BE2C (cell line): ENCODE measurements at regions not wholly inside any gene's neighbourhood (a gene's known extent, or its start where the extent isn't known, plus 50 kb on each side); places are given as distances from the start of the nearest gene placed in this dataset.

Experiments used
- DNase-seq: peaks from one replicate; pipeline ENCODE4 v3.0.0-alpha.2; 2020
- H3K27me3 ChIP-seq: fragments of 250-450 bp; sonication (Bioruptor Pico); 2 replicates; pipeline ENCODE4 v1.5.1; 2020; ENCODE audit warnings: mild to moderate bottlenecking
- H3K36me3 ChIP-seq: fragments of 250-450 bp; sonication (Bioruptor Pico); 2 replicates; pipeline ENCODE4 v1.5.1; 2020; ENCODE audit warnings: mild to moderate bottlenecking
- H3K4me1 ChIP-seq: fragments of 250-450 bp; sonication (Bioruptor Pico); 2 replicates; pipeline ENCODE4 v1.5.1; 2020
- H3K4me3 ChIP-seq: 2 replicates; pipeline ENCODE4 v1.5.1; 2011; ENCODE audit warnings: low read depth, low read length
- H3K9me3 ChIP-seq: fragments of 250-450 bp; sonication (Bioruptor Pico); 2 replicates; pipeline ENCODE4 v1.5.1; 2020
- TF ChIP-seq, protein P1 (sequence below): IDR thresholded peaks from 2 replicates; pipeline ENCODE4 v1.5.1; 2012; ENCODE audit warnings: mild to moderate bottlenecking, low read depth, low read length

DNA sequence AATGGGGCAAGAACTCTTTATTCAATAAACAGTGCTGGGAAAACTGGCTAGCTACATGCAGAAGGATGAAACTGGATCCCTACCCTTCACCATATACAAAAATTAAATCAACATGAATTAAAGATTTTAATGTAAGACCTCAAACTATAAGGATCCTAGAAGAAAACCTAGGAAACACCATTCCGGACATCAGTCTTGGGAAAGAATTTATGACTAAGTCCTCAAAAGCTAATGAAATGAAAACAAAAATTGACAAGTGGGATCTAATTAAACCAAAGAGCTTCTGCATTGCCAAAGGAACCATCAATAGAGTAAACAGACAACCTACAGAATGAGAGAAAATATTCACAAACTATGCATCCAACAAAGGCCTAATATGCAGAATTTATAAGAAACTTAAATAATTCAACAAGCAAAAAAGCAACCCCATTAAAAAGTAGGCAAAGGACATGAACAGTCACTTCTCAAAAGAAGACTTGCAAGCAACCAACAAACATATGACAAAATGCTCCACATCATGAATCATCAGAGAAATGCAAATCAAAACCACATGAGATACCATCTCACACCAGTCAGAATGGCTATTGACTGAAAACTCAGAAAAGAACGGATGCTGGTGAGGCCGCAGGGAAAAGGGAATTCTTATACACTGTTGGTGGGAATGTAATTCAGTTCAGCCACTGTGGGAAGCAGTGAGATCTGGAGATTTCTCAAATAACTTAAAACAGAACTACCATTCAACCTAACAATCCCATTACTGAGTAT lies 104.3 kb upstream of the MAP3K1 start:
- TF ChIP-seq, protein P1, sequence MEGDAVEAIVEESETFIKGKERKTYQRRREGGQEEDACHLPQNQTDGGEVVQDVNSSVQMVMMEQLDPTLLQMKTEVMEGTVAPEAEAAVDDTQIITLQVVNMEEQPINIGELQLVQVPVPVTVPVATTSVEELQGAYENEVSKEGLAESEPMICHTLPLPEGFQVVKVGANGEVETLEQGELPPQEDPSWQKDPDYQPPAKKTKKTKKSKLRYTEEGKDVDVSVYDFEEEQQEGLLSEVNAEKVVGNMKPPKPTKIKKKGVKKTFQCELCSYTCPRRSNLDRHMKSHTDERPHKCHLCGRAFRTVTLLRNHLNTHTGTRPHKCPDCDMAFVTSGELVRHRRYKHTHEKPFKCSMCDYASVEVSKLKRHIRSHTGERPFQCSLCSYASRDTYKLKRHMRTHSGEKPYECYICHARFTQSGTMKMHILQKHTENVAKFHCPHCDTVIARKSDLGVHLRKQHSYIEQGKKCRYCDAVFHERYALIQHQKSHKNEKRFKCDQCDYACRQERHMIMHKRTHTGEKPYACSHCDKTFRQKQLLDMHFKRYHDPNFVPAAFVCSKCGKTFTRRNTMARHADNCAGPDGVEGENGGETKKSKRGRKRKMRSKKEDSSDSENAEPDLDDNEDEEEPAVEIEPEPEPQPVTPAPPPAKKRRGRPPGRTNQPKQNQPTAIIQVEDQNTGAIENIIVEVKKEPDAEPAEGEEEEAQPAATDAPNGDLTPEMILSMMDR: no peak

DNA sequence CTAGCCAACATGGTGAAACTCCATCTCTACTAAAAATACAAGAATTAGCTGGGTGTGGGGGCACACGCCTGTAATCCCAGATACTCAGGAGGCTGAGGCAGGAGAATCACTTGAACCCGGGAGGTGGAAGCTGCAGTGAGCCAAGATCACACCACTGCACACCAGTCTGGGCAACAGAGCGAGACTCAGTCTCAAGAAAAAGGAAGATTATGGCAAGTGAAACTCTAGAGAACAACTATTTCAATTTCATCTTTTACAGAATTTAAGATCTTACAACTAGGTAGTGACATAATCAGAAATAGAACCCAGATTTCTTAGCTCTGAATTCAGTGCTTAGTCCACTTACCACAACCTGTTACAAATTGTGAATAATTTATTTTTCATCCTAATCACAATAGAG lies 108.8 kb upstream of the MAP3K1 start:
- DNase-seq: no peak
- Histone ChIP-seq H3K4me3 (no peak overlapping the region), H3K9me3 (0 out of 2 replicates have a peak, but pooled peaks cover 2% of the 10 kb centered on the region), H3K36me3 (no peaks in the 10 kb centered on the region), H3K4me1 (peaks cover 7% of the 10 kb centered on the region), H3K27me3 (no peaks in the 10 kb centered on the region)
- TF ChIP-seq, protein P1: no peak

More for the DNA sequence above, 104.3 kb upstream of the MAP3K1 start:
- no peak for DNase-seq
- Histone ChIP-seq H3K4me3 (no peak overlapping the region), H3K4me1 (peaks cover 36% of the 10 kb centered on the region), H3K9me3 (0 out of 2 replicates have a peak, but pooled peaks cover 2% of the 10 kb centered on the region), H3K36me3 (no peaks in the 10 kb centered on the region), H3K27me3 (no peaks in the 10 kb centered on the region)

DNA sequence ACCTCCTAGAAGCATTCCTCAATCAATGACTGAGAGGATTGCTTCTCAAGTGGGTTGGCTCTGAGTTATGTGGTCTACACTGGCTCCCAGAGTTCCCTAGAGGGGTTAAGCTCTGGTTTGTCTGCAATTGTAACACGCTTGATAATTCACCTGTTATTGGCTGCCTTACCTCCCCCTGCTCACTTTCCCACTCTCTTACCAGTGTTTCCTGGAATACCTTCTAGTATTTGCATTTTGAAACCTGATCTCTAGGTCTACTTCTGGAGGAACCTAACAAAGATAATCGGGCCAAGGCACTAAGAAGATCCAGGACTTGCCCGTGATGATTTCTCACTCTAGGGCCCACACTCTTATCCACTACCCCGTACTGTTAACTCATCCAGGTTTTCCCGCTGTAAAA lies 110.1 kb upstream of the MAP3K1 start:
- no peak for DNase-seq
- Histone ChIP-seq H3K27me3 (no peaks in the 10 kb centered on the region), H3K4me1 (no peaks in the 10 kb centered on the region), H3K36me3 (no peaks in the 10 kb centered on the region), H3K4me3 (no peak overlapping the region), H3K9me3 (no peaks in the 10 kb centered on the region)
- TF ChIP-seq, protein P1: no peak

DNA sequence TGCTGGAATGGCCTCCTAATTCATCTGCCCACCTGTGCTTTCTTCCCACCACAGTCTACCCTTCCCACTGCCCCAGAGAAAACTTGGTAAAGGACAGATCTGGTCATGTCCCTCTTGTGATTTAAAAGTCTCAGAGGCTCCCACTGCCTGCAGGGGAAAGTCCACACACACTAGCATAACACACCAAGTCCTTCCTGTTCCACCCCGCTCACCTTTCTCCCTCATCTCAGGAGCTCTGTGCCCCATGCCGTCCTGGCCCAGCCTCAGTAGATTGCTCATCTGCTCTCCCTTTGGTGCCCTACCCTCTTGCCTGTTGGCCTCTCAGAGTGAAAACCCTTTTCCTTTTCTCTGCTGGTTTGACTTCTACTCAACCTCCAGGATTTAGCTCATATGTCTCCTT lies 111.4 kb upstream of the MAP3K1 start:
- TF ChIP-seq, protein P1: no peak
- Histone ChIP-seq H3K36me3 (no peaks in the 10 kb centered on the region), H3K9me3 (no peaks in the 10 kb centered on the region), H3K27me3 (no peaks in the 10 kb centered on the region), H3K4me1 (no peaks in the 10 kb centered on the region; the same call in 1 of the 2 replicates), H3K4me3 (no peak overlapping the region)
- no peak for DNase-seq

DNA sequence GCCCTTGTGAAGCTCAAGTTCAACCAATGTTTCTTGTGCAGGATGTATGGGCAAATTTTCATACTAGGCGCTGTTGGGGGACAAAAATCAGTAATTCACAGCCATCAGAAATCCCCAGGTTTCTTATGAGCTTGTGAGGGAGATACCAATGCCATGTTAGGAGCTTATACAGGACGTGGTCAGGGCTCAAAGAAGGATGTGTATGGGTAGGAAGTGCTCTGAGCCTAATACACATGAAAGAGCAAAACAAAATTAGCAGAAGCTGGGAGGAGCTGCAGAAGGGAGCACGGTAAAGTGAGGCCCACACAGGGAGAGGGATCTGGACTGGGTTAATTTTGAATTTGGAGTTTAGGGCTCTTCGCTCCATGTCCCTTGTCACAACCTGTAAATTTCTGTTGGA lies 114.6 kb upstream of the MAP3K1 start:
- H3K4me3 ChIP-seq: no peak overlapping the region
- H3K4me1 ChIP-seq: no peaks in the 10 kb centered on the region; the same call in none of the 2 replicates
- TF ChIP-seq, protein P1: no peak
- no peaks in the 10 kb centered on the region for H3K9me3 ChIP-seq
- H3K27me3 ChIP-seq: no peaks in the 10 kb centered on the region
- DNase-seq: no peak
- H3K36me3 ChIP-seq: no peaks in the 10 kb centered on the region

DNA sequence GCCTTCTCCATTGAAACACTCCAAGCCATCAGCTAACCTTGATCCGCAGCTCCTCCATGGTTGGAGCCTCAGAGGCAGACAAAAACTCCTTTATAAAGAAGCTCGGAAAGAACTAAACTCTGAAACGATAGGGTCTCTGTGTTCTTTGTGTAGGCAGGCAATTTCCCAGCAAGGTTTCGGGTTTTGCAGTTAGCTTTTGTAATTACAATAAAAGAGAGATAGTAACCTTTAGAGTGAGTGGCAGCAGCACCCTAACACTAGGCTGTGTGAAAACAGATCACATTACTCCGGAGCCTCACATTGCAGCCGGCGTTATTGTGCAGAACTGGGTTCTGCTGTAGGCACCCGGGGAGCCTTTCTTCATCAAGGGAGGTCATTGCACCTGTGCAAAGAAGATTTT lies 115.8 kb upstream of the MAP3K1 start:
- TF ChIP-seq, protein P1: no peak
- H3K4me3 ChIP-seq: no peak overlapping the region
- H3K4me1 ChIP-seq: no peaks in the 10 kb centered on the region; the same call in none of the 2 replicates
- no peaks in the 10 kb centered on the region for H3K27me3 ChIP-seq
- DNase-seq: no peak
- H3K9me3 ChIP-seq: no peaks in the 10 kb centered on the region
- H3K36me3 ChIP-seq: no peaks in the 10 kb centered on the region
